ENCODE measurements at regions not wholly inside any gene's neighbourhood (a gene's known extent, or its start where the extent isn't known, plus 50 kb on each side); places are given as distances from the start of the nearest gene placed in this dataset.

- no peak for DNase-seq (ENCODE audit: low spot score)
These were observed 50.3 kb upstream of the STX16 start for GRCh38 chr20:58600756-58601155.

- no peak for DNase-seq (ENCODE audit: low spot score)
These were observed 51.1 kb upstream of the STX16 start for GRCh38 chr20:58599966-58600365.

- DNase-seq (ENCODE audit: low spot score): no peak
These were observed 52.7 kb upstream of the STX16 start for GRCh38 chr20:58598211-58599015.

GRCh38 chr20:58597249-58597891 is 53.7 kb upstream of the STX16 start:
- no peak for DNase-seq (ENCODE audit: low spot score)

- DNase-seq (ENCODE audit: low spot score): no peak
These were observed 54.3 kb upstream of the STX16 start for GRCh38 chr20:58596750-58597248.

- no peak for DNase-seq (ENCODE audit: low spot score)
These were observed 54.8 kb upstream of the STX16 start for GRCh38 chr20:58596244-58596643.

- DNase-seq (ENCODE audit: low spot score): no peak
These were observed 55.9 kb upstream of the STX16 start for GRCh38 chr20:58595167-58595566.

GRCh38 chr20:58593880-58594638 is 57.0 kb upstream of the STX16 start:
- no peak for DNase-seq (ENCODE audit: low spot score)

GRCh38 chr20:58592076-58592695 is 58.9 kb upstream of the STX16 start:
- no peak for DNase-seq (ENCODE audit: low spot score)

- DNase-seq (ENCODE audit: low spot score): no peak
These were observed 60.2 kb upstream of the STX16 start for GRCh38 chr20:58590679-58591473.

- no peak for DNase-seq (ENCODE audit: low spot score)
These were observed 63.6 kb upstream of the STX16 start for GRCh38 chr20:58587467-58587866.

GRCh38 chr20:58586565-58587093 is 64.5 kb upstream of the STX16 start:
- DNase-seq (ENCODE audit: low spot score): no peak

GRCh38 chr20:58585753-58586540 is 65.1 kb upstream of the STX16 start:
- DNase-seq (ENCODE audit: low spot score): no peak

- peak; percentile 45 for DNase-seq (ENCODE audit: low spot score)
These were observed 66.0 kb upstream of the STX16 start for GRCh38 chr20:58584881-58585752.

- no peak for DNase-seq (ENCODE audit: low spot score)
These were observed 66.8 kb upstream of the STX16 start for GRCh38 chr20:58584051-58584824.

GRCh38 chr20:58583586-58583985 is 67.5 kb upstream of the STX16 start:
- DNase-seq (ENCODE audit: low spot score): no peak

- DNase-seq (ENCODE audit: low spot score): no peak
These were observed 67.9 kb upstream of the STX16 start for GRCh38 chr20:58583176-58583575.

- no peak for DNase-seq (ENCODE audit: low spot score)
These were observed 65.3 kb upstream of the APCDD1L start for GRCh38 chr20:58580474-58580835.
